MCF 10A (cell line): ENCODE measurements at regions not wholly inside any gene's neighbourhood (a gene's known extent, or its start where the extent isn't known, plus 50 kb on each side); places are given as distances from the start of the nearest gene placed in this dataset.

ENCODE experiments used
- BruUV-seq: library from RNA; stranded (reverse); fragments of 400-500 nt; replicated peaks from 2 replicates; lab custom pipeline; 2021; lab: Mats Ljungman, UMichigan
- CTCF ChIA-PET: fragments of 300-600 bp; sonication (Branson Sonifier 250); formaldehyde crosslinking; extraction: SDS; loops from one replicate; lab custom pipeline; 2021; ENCODE audit warnings: antibody characterized with exemption, inconsistent platforms; lab: Yijun Ruan, JAX
- POLR2A ChIA-PET: fragments of 300-600, 350-650 bp; sonication (Branson Sonifier 250); formaldehyde crosslinking; extraction: SDS; loops from one replicate; lab custom pipeline; 2020; ENCODE audit warnings: antibody characterized with exemption, inconsistent platforms; lab: Yijun Ruan, JAX
- DNase-seq: peaks from one replicate; pipeline ENCODE4 v3.0.0-alpha.2; 2018; ENCODE audit not compliant: unreplicated experiment
- H3K27ac Mint-ChIP-seq: one replicate; pipeline ENCODE4 v1.8.0; 2022; ENCODE audit warnings: mild to moderate bottlenecking, low read depth, mixed read lengths; ENCODE audit not compliant: unreplicated experiment
- H3K27me3 Mint-ChIP-seq: one replicate; pipeline ENCODE4 v1.8.0; 2022; ENCODE audit warnings: mixed read lengths; ENCODE audit not compliant: insufficient read depth, unreplicated experiment
- H3K36me3 Mint-ChIP-seq: one replicate; pipeline ENCODE4 v1.8.0; 2022; ENCODE audit warnings: mild to moderate bottlenecking, moderate library complexity, mixed read lengths; ENCODE audit not compliant: insufficient read depth, unreplicated experiment
- H3K4me1 Mint-ChIP-seq: one replicate; pipeline ENCODE4 v1.8.0; 2022; ENCODE audit warnings: mixed read lengths; ENCODE audit not compliant: insufficient read depth, unreplicated experiment
- H3K4me3 Mint-ChIP-seq: one replicate; pipeline ENCODE4 v1.8.0; 2022; ENCODE audit warnings: mild to moderate bottlenecking, moderate library complexity, mixed read lengths; ENCODE audit not compliant: unreplicated experiment
- H3K9me3 Mint-ChIP-seq: one replicate; pipeline ENCODE4 v1.8.0; 2022; ENCODE audit warnings: mixed read lengths; ENCODE audit not compliant: unreplicated experiment
- CTCF ChIP-seq: fragments of 200-600 bp; IDR thresholded peaks from one replicate; pipeline ENCODE4 v1.8.0; 2022; ENCODE audit warnings: antibody characterized with exemption, mild to moderate bottlenecking; ENCODE audit not compliant: unreplicated experiment
- intact Hi-C: fragments of 100-400 bp; cut with micrococcal nuclease; formaldehyde crosslinking; loops from 2 replicates; pipeline ENCODE4 v1.14.1; 2022

- Mint-ChIP-seq H3K4me1 (peaks cover 17% of the 10 kb centered on the region), H3K27me3 (no peaks in the 10 kb centered on the region), H3K9me3 (no peaks in the 10 kb centered on the region), H3K4me3 (no peak overlapping the region), H3K36me3 (no peaks in the 10 kb centered on the region), H3K27ac (no peak overlapping the region)
- ChIA-PET CTCF (interaction anchor here (0.6 to 1.3 kb wide), 4 partner anchors 11 to 299 kb away, joined by 3 to 5 read pairs (median 4); no protein-coding TSS in a partner anchor), POLR2A (interaction anchor here (0.6 to 8.3 kb wide), 22 partner anchors 11 to 362 kb away, joined by 3 to 138 read pairs (median 6); partner anchors contain the start of genes DUSP6 and GALNT4)
- DNase-seq = peak; percentile 99
- TF ChIP-seq CTCF = no peak
- no TSS peak for BruUV-seq
- intact Hi-C loops = loop anchor here (1.0 to 10.0 kb wide), 6 partner anchors 18 to 300 kb away; no protein-coding TSS in a partner anchor
These were observed 189.6 kb downstream of the DUSP6 start for GRCh38 chr12:89162589-89163261.

GRCh38 chr12:89161557-89161956 lies 190.7 kb downstream of the DUSP6 start:
- ChIA-PET CTCF (interaction anchor here (1.0 kb wide), 1 partner anchor 10 kb away, joined by 4 read pairs; no protein-coding TSS in a partner anchor), POLR2A (interaction anchor here (1.0 to 8.3 kb wide), 9 partner anchors 10 to 189 kb away, joined by 3 to 138 read pairs (median 7); partner anchors contain the start of gene DUSP6)
- H3K9me3 Mint-ChIP-seq = no peaks in the 10 kb centered on the region

GRCh38 chr12:89160716-89161123 lies 191.6 kb downstream of the DUSP6 start:
- BruUV-seq = no TSS peak
- Mint-ChIP-seq H3K27me3 (no peaks in the 10 kb centered on the region), H3K4me1 (peaks cover 32% of the 10 kb centered on the region), H3K9me3 (no peaks in the 10 kb centered on the region), H3K27ac (no peak overlapping the region), H3K36me3 (no peaks in the 10 kb centered on the region), H3K4me3 (no peak overlapping the region)
- no peak for TF ChIP-seq CTCF
- DNase-seq = peak; percentile 90
- intact Hi-C loops = loop anchor here (5.0 to 10.0 kb wide), 2 partner anchors 64 to 302 kb away; no protein-coding TSS in a partner anchor
- CTCF ChIA-PET = interaction anchor here (0.6 to 0.7 kb wide), 3 partner anchors 41 to 197 kb away, joined by 3 to 4 read pairs (median 3); no protein-coding TSS in a partner anchor
- POLR2A ChIA-PET = interaction anchor here (0.7 to 8.3 kb wide), 7 partner anchors 9 to 189 kb away, joined by 3 to 138 read pairs (median 6); partner anchors contain the start of gene DUSP6

More at GRCh38 chr12:89161557-89161956, 190.7 kb downstream of the DUSP6 start:
- Mint-ChIP-seq H3K4me3 (no peak overlapping the region), H3K4me1 (peaks cover 29% of the 10 kb centered on the region), H3K27ac (no peak overlapping the region), H3K36me3 (no peaks in the 10 kb centered on the region), H3K27me3 (no peaks in the 10 kb centered on the region)
- BruUV-seq = no TSS peak
- peak; percentile 58 for DNase-seq
- intact Hi-C loops = loop anchor here (5.0 to 10.0 kb wide), 2 partner anchors 63 to 301 kb away; no protein-coding TSS in a partner anchor
- no peak for TF ChIP-seq CTCF

GRCh38 chr12:89157413-89157812 lies 194.9 kb downstream of the DUSP6 start:
- H3K27ac Mint-ChIP-seq = no peak overlapping the region
- no peaks in the 10 kb centered on the region for H3K36me3 Mint-ChIP-seq
- POLR2A ChIA-PET = interaction anchor here (0.8 to 2.3 kb wide), 3 partner anchors 8 to 194 kb away, joined by 3 to 11 read pairs (median 3); partner anchors contain the start of gene DUSP6
- intact Hi-C loops = no loop called here
- H3K4me1 Mint-ChIP-seq = peaks cover 16% of the 10 kb centered on the region
- BruUV-seq = no TSS peak
- no peak overlapping the region for H3K4me3 Mint-ChIP-seq
- DNase-seq = no peak
- no peak for TF ChIP-seq CTCF
- CTCF ChIA-PET = interaction anchor here (0.8 to 1.1 kb wide), 3 partner anchors 25 to 138 kb away, joined by 3 to 4 read pairs (median 3); no protein-coding TSS in a partner anchor
- H3K27me3 Mint-ChIP-seq = no peaks in the 10 kb centered on the region
- H3K9me3 Mint-ChIP-seq = no peaks in the 10 kb centered on the region
